GM04504 (cell line): ENCODE measurements at regions not wholly inside any gene's neighbourhood (a gene's known extent, or its start where the extent isn't known, plus 50 kb on each side); places are given as distances from the start of the nearest gene placed in this dataset.

Experiments used
- DNase-seq: peaks from one replicate; pipeline ENCODE4 v3.0.0-alpha.2; 2012; ENCODE audit warnings: low read depth

DNA sequence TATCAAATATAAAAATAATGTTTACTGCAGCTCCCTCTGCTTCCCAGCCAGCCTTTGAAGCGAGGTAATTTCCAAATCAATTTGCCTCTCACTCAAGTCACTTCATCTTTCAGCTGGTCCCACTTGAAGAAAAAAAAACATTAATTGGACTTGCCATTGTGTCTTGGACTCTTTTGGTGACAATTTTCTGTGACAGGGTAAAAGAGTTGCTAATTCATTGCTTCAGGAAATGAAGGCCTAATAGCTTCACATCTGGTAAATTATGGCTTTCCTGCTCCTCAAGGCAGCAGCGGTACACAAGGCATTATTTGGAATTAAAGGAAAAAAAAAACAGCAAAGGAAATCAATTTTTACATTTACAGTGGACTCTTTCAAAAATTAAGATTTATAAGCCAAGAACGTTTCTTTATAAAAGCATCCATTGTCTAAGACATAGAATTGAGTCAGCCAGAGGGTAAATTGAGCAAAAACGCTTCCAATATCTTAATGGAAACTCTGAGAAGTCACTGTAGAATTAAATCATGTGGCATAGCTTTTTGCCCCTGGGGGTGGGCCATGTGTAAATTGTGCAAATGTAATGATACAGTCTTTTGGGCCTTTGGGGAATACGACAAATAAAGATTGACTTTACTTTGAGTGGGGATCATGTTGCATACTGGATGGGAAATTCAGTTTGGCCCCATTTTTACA lies 102.5 kb downstream of the LYPLAL1 start:
- no peak for DNase-seq

DNA sequence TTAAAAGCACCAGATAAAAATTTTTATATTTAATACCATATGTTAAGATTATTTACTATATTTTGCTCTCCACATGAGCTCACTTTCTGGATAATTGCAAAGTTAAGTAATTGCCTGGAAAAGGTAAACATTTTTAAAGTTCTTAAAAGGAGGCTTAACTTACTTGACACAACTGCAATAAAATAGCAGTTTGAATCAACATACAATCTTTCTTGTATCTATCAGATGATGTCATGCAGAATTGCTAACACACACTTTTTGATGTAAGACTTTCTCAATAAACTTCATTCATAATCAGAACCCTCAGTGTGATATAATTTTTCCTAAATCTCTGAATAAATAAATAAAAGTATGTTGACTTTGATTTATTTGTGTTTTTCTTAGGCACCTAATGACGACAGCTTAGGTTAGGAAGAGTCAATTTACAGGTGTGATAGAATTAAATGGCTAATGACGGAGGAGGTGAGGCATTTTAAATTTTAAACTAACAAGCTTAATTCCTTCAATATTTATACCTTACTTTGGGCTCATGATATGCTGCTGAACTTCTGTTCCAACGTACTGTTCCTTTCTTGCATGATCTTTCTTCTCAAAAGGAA lies 99.5 kb downstream of the LYPLAL1 start:
- no peak for DNase-seq

DNA sequence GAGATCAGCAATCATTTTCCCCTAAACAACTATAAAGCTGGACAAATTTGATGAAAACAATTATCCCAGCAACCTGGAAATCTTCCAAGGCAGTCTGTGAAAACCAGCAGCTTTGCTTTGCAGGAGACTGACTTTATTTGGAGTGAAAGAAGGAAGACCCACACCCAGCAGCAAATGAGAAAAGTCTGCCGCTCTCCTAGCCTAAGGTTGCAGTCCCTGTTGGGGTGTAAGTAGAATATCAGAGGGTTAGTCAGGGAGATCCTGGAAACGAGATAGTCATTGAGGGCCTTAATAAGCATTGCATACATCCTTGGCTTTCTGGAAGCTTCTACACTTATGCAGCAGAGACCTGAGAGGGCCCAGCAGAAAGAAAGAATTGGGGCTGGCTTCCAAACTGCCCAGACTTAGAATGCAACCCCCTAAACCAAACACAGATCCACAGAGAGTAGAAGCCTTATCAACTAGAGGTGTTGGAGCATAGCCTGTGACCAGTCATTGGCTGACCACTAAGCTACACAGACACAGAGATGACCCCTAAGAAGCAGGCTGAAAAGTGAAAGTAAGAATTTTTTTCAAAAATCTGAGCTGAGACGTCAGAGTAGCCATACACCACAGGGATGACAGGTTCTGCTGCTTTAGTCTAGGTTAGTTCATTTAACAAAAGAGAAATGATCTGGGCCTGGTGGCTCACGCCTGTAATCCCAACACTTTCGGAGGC lies 98.3 kb downstream of the LYPLAL1 start:
- DNase-seq = no peak

DNA sequence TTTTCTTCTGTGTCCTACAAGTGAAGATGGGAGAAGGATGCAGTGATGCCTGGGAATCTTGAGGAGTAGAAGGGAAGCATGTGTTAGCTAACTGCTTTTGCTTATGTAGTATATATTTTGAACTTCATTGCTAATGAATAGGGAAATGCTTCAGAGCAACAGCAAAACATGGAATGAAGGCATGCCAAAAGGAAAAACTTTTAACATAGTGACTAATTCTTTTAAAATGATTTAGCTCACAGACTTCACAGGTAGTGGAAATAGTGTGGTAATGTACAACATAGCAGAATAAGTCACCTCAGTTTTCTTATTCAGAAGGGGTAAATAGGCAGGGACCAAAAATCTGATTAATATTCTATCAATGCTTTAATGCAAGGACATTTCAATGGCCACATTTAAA lies 95.5 kb downstream of the LYPLAL1 start:
- no peak for DNase-seq

DNA sequence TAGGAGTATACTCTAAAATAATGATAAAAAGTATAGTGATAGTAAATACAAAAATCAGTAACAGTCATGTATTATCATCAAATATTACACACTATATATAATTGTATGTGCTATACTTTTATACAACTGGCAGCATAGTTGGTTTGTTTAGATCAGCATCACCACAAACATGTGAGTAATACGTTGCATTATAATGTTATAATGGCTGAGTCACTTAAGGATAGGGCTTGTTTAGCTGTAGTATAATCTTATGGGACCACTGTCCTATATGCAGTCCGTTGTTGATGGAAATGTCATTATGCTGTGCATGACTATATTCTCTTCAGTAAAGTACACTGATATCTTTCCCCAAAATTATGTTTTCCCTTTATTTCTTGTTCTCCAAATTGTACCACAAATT lies 92.8 kb downstream of the LYPLAL1 start:
- DNase-seq = no peak

DNA sequence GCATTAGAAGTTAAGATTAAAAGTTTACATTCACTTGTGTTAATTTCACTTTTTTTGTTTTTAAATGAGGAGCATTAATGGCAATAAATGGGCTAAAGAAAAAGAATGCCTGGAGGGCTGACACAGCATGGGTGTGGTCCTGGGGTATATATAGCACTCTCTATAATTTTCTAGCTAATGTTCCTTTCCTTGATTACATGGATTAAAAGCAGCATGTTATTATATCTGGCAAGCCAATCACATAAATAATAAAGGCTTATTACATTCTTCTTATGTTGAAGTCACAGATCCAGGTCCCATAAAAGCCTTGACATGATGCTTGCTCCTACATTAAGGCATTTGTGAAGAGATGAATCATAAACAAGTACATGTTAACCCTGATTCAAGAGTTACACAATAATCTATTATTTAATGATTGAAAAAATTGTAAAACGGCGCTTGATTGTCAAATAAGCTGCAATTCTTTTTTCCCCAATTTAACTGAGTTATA lies 91.4 kb downstream of the LYPLAL1 start:
- no peak for DNase-seq

DNA sequence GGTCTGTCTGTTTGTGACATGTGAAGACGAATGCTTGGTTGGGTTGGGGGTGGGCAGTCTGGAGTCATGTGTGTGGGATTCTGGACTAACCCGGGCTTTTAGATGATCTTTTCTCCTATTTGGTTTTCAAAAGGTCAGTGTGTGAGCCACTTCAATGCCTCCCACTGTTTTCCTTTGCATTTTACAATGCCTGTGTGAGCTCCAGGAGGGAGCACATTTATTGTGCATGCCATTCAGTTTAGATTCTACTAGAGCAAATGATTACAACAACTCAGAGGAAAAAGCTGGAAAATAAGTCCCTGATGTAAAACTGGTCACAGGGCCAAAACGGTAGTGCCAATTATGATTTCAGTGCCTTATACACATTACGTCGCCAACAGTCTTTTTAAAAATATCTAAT lies 90.9 kb downstream of the LYPLAL1 start:
- no peak for DNase-seq
